Stimulated activated CD8-positive, alpha-beta memory T cell treated with anti-CD3 and anti-CD28 coated beads, Interleukin-4, amount 100 ng/mL, for 48 hours (primary cell): ENCODE measurements at regions not wholly inside any gene's neighbourhood (a gene's known extent, or its start where the extent isn't known, plus 50 kb on each side); places are given as distances from the start of the nearest gene placed in this dataset.
"Not testable (repeated sequence)": the region's sequence is repeated elsewhere in the genome, so short reads cannot be mapped to it uniquely, and the experiment has no call there.

Experiments used
- DNase-seq: peaks from one replicate; pipeline ENCODE4 v3.0.0-alpha.2; 2020

DNA sequence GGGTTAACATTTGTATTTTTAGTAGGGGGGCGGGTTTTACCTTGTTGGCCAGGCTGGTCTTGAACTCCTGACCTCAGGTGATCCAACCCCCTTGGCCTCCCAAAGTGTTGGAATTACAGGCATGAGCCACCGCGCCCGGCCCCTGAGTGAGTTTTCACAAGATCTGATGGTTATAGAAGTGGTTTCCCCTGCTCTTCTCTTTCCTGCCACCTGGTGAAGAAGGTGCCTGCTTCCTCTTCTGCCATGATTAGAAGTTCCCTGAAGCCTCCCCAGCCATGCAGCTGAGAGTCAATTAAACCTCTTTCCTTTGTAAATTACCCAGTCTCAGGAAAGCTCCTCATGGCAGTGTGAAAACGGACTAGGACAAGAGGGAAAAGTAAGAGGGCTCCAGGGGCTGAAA lies 259.1 kb upstream of the PLET1 start:
- no peak for DNase-seq

DNA sequence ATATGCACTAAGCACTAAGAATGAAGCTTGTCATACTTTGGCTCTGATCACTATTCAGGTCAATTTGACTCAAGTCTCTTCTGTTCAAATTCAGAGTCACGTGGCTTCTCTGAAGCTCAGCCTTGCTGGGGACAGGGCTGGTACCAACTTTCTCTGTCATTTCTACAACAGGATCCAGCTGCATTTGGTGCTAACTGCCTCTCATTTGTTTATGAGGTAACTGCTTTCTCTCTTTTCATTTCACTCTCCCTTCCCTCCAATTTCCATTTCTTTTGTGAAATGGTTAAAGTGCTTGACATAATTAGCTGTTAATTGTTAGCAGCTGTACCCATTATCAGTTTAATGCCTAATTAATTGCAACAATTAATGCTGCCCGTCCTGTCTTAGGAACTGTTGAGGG lies 259.7 kb upstream of the PLET1 start:
- no peak for DNase-seq

DNA sequence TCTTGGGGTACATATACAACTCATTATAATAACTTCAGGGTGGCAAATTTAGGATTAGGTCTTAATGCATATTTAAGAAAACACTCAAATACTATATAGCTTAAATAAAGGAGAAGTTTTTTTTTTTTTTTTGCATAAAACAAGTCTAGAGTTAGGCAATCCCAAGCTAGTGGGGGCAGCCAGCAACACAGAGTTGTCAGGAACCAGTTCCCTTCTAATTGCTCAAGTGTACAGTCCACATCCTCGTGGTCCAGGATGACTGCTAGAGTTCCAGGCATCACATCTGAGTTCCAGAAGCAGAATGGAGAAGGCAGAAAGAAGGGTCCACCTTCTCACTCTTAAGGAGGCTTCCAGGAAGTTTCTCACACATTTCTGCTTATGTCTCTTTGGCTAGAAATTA lies 261.9 kb upstream of the PLET1 start:
- DNase-seq: no peak

- DNase-seq: no peak
Observed at GRCh38 chr11:112523031-112523430, 262.4 kb upstream of the PLET1 start.

- no peak for DNase-seq
Observed at GRCh38 chr11:112523477-112523876, 262.8 kb upstream of the PLET1 start.

GRCh38 chr11:112523951-112524350 lies 263.3 kb upstream of the PLET1 start:
- DNase-seq: no peak

- DNase-seq: no peak
Observed at GRCh38 chr11:112524798-112525197, 264.1 kb upstream of the PLET1 start.

DNA sequence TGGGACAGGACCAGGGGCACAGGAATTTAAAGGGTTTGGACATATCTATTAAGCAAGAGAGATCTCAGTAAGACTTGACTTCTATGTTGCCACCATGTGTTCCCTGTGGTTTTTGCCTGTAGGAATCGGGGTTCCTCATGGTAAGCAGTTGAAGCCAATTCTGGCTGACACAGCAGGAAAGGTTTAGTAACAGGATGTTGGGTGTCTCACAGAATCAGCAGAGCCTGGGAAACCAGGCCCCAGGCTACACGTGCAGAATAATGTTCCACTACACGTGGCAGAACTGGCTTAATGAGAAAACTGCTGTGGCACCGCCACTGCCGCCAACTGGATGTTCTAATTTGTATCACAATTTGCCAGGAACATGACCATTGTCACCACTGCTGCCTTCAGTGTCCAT lies 264.6 kb upstream of the PLET1 start:
- no peak for DNase-seq

- DNase-seq: no peak
Observed at GRCh38 chr11:112525844-112526590, 265.4 kb upstream of the PLET1 start.

DNA sequence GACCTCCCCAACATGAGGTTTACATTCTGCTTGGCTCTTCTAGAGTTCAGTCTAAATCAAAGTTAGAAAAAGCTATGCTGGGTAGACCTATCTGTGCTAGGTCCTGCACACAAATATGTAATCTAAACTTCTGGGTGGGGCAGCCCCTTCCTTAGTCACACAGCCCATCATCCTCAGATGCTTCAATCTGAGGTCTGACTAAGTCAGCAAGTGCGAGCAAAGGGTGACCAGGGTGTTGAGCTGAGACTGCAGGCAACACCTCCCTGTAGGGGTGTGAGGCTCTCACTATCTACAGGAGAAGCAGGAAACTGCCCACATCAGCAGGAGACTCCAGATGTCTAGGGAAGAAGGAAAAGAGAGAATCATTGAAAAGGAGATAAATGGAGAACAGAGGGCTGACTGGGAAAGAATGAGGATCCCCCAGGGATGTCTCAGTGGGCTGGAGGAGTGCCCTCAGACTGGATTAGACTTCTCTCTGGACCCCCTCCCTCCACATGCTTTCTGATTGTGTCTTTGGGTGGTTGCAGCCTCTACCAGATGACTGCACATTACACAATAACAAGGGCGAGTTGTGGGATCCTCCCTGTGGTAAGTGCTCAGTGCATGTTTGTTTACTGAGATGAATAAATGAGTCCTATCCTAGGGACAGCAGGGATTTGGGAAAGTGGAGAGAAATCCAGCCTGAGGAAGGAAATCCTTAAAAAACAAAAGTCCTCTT lies 266.2 kb upstream of the PLET1 start:
- DNase-seq: peak; percentile 53

DNA sequence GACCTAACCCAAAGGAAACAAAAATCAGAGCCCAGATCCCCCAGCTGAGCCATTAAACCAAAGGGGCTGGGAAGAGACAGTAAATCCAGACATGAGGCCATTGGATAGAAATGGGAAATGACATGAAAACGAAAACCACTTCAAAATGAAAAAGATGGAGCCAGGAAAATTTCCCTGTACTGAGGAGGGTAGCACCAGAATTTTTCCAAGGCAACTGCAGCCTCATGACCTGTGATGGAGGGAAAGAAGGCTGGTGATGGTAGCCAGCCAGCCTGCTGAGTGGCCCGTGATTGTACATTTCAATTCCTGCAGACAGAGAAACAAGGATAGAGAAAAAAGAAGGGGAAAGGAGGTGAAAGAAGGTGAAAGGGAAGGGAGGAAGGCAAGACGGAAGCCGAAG lies 268.4 kb upstream of the PLET1 start:
- no peak for DNase-seq

DNA sequence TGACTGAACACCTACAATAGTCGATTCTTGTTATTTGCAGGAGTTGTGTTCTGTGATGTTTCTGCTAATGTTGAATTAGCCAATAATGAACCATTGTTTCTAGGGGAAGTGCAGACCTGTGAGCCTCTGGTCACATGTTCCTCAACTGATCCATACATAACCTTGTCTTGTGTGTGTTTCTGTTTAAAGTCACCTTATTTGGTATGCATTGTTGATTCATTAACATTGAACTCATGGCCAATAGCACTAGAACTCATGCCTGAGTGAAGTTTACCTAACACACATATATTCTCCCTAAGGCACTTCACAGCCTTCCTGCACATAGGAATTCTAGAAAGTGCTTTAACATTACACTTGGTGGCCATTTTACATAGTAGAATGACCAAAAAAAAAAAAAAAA lies 271.8 kb upstream of the PLET1 start:
- no peak for DNase-seq

DNA sequence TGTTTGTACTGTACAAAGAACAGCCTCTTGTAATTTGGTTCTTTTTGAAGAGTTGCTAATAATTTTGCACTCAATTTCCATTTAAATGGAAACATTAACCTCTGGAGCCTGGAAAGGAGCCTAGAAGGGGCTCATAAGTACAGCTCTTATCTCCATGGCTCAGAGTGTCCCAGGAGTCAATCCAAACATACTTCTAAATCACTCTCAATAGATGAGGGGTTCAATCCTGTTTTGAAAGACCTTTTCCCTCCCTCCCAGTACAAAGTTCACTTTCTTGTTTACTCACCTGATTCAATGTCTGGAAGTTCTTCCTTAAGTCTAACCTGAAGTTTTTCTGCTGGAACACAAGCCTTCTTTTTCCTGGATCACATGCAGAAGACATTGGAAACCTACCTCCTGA lies 273.0 kb upstream of the PLET1 start:
- no peak for DNase-seq

DNA sequence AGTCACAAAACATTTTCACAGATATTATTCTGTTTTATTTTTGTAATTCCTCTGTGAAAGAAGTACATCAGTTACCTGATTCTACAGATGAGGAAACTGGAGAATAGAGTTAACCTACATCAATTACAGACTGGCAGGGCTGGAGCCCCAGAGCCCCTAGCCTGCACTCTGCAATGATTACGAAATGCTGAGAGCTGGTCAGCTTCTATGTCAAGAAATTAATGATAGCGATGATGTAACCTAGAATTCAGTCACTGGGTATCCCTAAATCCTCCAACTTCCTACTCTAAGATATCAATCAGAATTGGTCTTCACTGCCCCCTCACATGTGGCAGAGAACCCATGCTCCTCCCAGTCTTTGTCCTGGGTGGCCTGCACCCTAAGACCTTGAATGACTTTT lies 273.5 kb upstream of the PLET1 start:
- no peak for DNase-seq

DNA sequence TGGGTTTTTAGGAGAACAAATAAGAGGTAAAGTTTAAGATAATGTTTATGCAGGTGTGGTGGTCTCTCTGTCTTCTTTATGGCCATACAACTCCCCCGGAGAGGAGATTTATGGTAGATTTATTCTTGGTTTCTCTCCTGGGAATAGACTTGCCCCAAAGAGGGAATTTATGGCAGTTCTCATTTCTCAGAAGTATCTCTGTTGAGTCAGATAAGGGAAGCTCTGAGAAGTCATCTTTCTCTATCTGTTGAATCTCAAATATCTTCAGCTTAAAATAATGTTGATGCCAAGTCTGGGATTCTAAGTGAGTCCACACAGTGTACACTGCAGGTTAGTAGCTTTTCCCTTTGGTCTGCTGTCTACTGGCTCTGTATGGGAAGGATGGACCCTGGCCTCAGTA lies 276.4 kb upstream of the PLET1 start:
- DNase-seq: peak; percentile 5

GRCh38 chr11:112537846-112538330 lies 277.2 kb upstream of the PLET1 start:
- no peak for DNase-seq

GRCh38 chr11:112538534-112539280 lies 278.0 kb upstream of the PLET1 start:
- DNase-seq: no peak

DNA sequence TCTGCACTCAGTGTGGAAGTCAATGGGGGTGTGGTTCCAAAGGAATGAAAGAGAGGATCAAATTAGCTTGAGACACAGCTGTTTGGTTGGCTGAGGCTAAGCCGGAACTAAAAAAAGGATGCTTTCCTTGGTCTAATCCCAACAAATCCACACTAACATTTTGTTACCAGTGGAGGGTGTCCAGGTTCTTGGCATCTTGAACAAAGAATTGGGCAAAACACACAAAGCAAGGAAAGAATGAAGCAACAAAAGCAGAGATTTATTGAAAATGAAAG lies 278.6 kb upstream of the PLET1 start:
- DNase-seq: not testable (repeated sequence)

GRCh38 chr11:112539741-112540140 lies 279.1 kb upstream of the PLET1 start:
- DNase-seq: peak; percentile 34

DNA sequence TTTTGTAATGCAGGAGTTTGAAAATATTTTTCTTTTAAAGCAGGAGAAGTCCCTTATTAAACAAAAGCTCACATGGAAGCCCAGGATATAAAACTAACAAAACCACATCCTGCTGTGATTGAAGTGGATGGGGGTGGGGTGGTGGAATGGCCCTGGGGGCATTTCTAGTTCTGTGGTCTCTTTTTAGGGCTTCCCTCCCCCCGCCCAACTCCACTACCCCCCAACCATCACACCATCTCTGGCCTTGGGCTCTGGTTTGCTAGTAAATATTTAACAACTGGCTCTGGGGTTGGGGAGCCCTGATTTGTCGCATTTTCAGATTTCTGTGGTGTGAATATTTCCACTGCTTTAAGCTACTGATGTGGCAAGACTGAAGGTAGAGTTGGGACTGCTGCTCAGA lies 279.6 kb upstream of the PLET1 start:
- DNase-seq: no peak

- no peak for DNase-seq
Observed at GRCh38 chr11:112541140-112542046, 280.7 kb upstream of the PLET1 start.

- DNase-seq: no peak
Observed at GRCh38 chr11:112542479-112542878, 281.8 kb upstream of the PLET1 start.

DNA sequence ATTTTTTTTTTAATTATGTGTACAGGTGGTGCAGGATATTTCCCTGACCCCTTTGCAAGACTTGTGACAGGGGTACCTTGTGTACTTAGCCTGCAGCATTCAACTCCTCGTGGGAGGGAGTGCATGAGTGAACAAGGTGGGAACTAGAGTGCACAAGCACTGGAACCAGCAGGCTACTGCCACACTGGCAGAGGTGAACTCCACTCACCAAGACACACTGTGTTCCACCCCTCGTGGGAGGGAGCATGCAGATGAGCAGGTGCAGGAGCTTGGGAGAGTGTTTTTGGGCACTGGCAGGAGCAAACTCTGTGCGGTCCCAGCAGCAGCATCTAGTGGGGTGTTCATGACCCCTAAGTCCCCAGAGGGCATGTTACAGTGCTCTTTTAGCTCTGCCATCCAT lies 282.7 kb upstream of the PLET1 start:
- DNase-seq: no peak
